ENCODE measurements at regions not wholly inside any gene's neighbourhood (a gene's known extent, or its start where the extent isn't known, plus 50 kb on each side); places are given as distances from the start of the nearest gene placed in this dataset.
A peak's percentile ranks its signal among the peaks of the same experiment; 100 is the strongest.
"Not testable (repeated sequence)": the region's sequence is repeated elsewhere in the genome, so short reads cannot be mapped to it uniquely, and the experiment has no call there.

GRCh38 chr1:213779228-213779627 lies 208.5 kb upstream of the PROX1 start:
- DNase-seq = no peak
- intact Hi-C loops (cut with micrococcal nuclease) = no loop called here
- no peak for ATAC-seq

- intact Hi-C loops (cut with micrococcal nuclease) = no loop called here
- DNase-seq (no peak), ATAC-seq (no peak)
Observed at GRCh38 chr1:213782941-213783672, 204.7 kb upstream of the PROX1 start.

GRCh38 chr1:213783893-213784292 lies 203.9 kb upstream of the PROX1 start:
- intact Hi-C loops (cut with micrococcal nuclease) = no loop called here
- ATAC-seq (no peak), DNase-seq (no peak)

- DNase-seq = no peak
- intact Hi-C loops (cut with micrococcal nuclease) = no loop called here
- ATAC-seq = no peak
Observed at GRCh38 chr1:213786683-213787082, 201.1 kb upstream of the PROX1 start.

GRCh38 chr1:213790565-213790964 lies 197.2 kb upstream of the PROX1 start:
- intact Hi-C loops (cut with micrococcal nuclease) = no loop called here
- no peak for ATAC-seq
- no peak for DNase-seq

- DNase-seq (no peak), ATAC-seq (no peak)
- intact Hi-C loops (cut with micrococcal nuclease) = no loop called here
Observed at GRCh38 chr1:213793482-213794067, 194.2 kb upstream of the PROX1 start.

GRCh38 chr1:213796525-213796924 lies 191.2 kb upstream of the PROX1 start:
- intact Hi-C loops (cut with micrococcal nuclease) = no loop called here
- no peak for DNase-seq
- ATAC-seq = no peak

GRCh38 chr1:213808288-213808687 lies 179.5 kb upstream of the PROX1 start:
- intact Hi-C loops (cut with micrococcal nuclease); ATAC-seq; DNase-seq: not testable (repeated sequence)

GRCh38 chr1:213817156-213817555 lies 170.6 kb upstream of the PROX1 start:
- ATAC-seq (no peak), DNase-seq (no peak)
- intact Hi-C loops (cut with micrococcal nuclease) = no loop called here

- ATAC-seq = peak; percentile 85
- intact Hi-C loops (cut with micrococcal nuclease) = no loop called here
- no peak for DNase-seq
Observed at GRCh38 chr1:213820362-213821149, 167.2 kb upstream of the PROX1 start.

GRCh38 chr1:213821175-213821942 lies 166.4 kb upstream of the PROX1 start:
- ATAC-seq (no peak), DNase-seq (no peak)
- intact Hi-C loops (cut with micrococcal nuclease) = no loop called here

- intact Hi-C loops (cut with micrococcal nuclease) = no loop called here
- no peak for ATAC-seq
- DNase-seq = no peak
Observed at GRCh38 chr1:213821943-213822334, 165.8 kb upstream of the PROX1 start.

- intact Hi-C loops (cut with micrococcal nuclease) = no loop called here
- ATAC-seq = no peak
- DNase-seq = no peak
Observed at GRCh38 chr1:213826891-213827290, 160.9 kb upstream of the PROX1 start.

GRCh38 chr1:213828867-213829266 lies 158.9 kb upstream of the PROX1 start:
- no peak for DNase-seq
- no peak for ATAC-seq

GRCh38 chr1:213829780-213830179 lies 158.0 kb upstream of the PROX1 start:
- no peak for DNase-seq
- intact Hi-C loops (cut with micrococcal nuclease) = no loop called here
- no peak for ATAC-seq

More at GRCh38 chr1:213828867-213829266, 158.9 kb upstream of the PROX1 start:
- intact Hi-C loops (cut with micrococcal nuclease) = no loop called here

GRCh38 chr1:213830371-213830770 lies 157.4 kb upstream of the PROX1 start:
- ATAC-seq (no peak), DNase-seq (no peak)
- intact Hi-C loops (cut with micrococcal nuclease) = no loop called here

GRCh38 chr1:213840575-213840974 lies 147.2 kb upstream of the PROX1 start:
- intact Hi-C loops (cut with micrococcal nuclease) = no loop called here
- DNase-seq = no peak
- no peak for ATAC-seq

- ATAC-seq (no peak), DNase-seq (no peak)
- intact Hi-C loops (cut with micrococcal nuclease) = no loop called here
Observed at GRCh38 chr1:213844632-213845031, 143.1 kb upstream of the PROX1 start.

GRCh38 chr1:213852107-213852506 lies 135.7 kb upstream of the PROX1 start:
- intact Hi-C loops (cut with micrococcal nuclease) = no loop called here
- DNase-seq = no peak
- ATAC-seq = no peak

GRCh38 chr1:213858581-213858980 lies 129.2 kb upstream of the PROX1 start:
- DNase-seq (no peak), ATAC-seq (no peak)
- intact Hi-C loops (cut with micrococcal nuclease) = no loop called here

All from left ventricle myocardium superior (tissue), 1 donor.